ENCODE measurements at regions not wholly inside any gene's neighbourhood (a gene's known extent, or its start where the extent isn't known, plus 50 kb on each side); places are given as distances from the start of the nearest gene placed in this dataset.

DNA sequence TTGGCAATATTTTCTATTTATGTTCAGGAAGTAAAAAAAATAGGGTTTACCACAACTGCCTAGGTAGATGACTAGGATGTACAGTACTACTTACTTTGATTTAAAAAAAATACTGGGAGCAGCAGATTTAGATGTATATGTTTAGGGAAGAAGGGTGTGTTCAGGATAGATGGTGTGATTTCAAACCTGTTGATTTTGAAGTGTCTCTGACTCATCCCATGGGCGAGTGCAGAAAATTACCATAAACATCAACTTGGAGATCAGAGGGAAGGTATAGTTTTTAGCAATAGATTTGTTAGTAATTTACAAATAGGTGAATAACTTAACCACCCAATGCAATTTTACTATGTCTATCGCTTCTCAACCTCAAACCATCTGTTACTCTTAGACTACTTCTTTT lies 214.8 kb downstream of the NDFIP2 start:
- no peak overlapping the region for H4K91ac ChIP-seq (ENCODE audit: insufficient read depth, low read depth, low read length)
- H2BK5ac ChIP-seq (ENCODE audit: low read depth, low read length, poor library complexity, severe bottlenecking) = no peak overlapping the region
- no peak for ATAC-seq (ENCODE audit: low read depth)
- H3K79me1 ChIP-seq (ENCODE audit: low read depth in 1 of 2, low read length in 2 of 2) = no peaks in the 10 kb centered on the region
- in situ Hi-C loops (cut with MboI; ENCODE audit: low sequenced_read_pairs) (no loop called here), intact Hi-C loops (cut with micrococcal nuclease) (no loop called here), dilution Hi-C loops (cut with HindIII; ENCODE audit: low sequenced_read_pairs, unreplicated experiment) (no loop called here)
- no peak overlapping the region for H4K8ac ChIP-seq (ENCODE audit: low read depth in 2 of 2, low read length in 2 of 2)
- H3K4me2 ChIP-seq (ENCODE audit: low read depth, low read length) = no peak overlapping the region
- BruUV-seq (replicated peaks) = no TSS peak
- no peak overlapping the region for H2AK5ac ChIP-seq (ENCODE audit: low read depth, low read length)
- DNase-seq = no peak
- H4K20me1 ChIP-seq (ENCODE audit: insufficient read depth, low read length) = no peaks in the 10 kb centered on the region
- TF ChIP-seq MAZ (IDR thresholded peaks at IDR 0.05; ENCODE audit: borderline replicate concordance, low read depth, low read length) = no peak
- no peak for TF ChIP-seq CHD1 (IDR thresholded peaks at IDR 0.05; ENCODE audit: low read depth, low read length)
- no peak for TF ChIP-seq CEBPB (IDR thresholded peaks at IDR 0.05; ENCODE audit: low read depth, low read length)
- TF ChIP-seq RAD21 (IDR thresholded peaks at IDR 0.05; ENCODE audit: low read length) = no peak
- TF ChIP-seq FOS (IDR thresholded peaks at IDR 0.05; ENCODE audit: low read depth, low read length) = no peak
- TF ChIP-seq RFX5 (IDR thresholded peaks at IDR 0.05; ENCODE audit: low read depth, low read length) = no peak
- no peak for TF ChIP-seq BHLHE40 (IDR thresholded peaks at IDR 0.05; ENCODE audit: low read depth, low read length)
- no peak for TF ChIP-seq POLR2A (IDR thresholded peaks at IDR 0.05; ENCODE audit: low read depth, low read length)
- no peak for TF ChIP-seq RCOR1 (IDR thresholded peaks at IDR 0.05; ENCODE audit: insufficient replicate concordance, low read length)
- TF ChIP-seq, protein P1, sequence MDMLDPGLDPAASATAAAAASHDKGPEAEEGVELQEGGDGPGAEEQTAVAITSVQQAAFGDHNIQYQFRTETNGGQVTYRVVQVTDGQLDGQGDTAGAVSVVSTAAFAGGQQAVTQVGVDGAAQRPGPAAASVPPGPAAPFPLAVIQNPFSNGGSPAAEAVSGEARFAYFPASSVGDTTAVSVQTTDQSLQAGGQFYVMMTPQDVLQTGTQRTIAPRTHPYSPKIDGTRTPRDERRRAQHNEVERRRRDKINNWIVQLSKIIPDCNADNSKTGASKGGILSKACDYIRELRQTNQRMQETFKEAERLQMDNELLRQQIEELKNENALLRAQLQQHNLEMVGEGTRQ (IDR thresholded peaks at IDR 0.05; ENCODE audit: low read depth, low read length) = no peak
- TF ChIP-seq MXI1 (IDR thresholded peaks at IDR 0.05; ENCODE audit: borderline replicate concordance, low read depth, low read length) = no peak
- no peak for TF ChIP-seq NFE2L2 (IDR thresholded peaks at IDR 0.05; ENCODE audit: low read depth, low read length)
- TF ChIP-seq, protein P2, sequence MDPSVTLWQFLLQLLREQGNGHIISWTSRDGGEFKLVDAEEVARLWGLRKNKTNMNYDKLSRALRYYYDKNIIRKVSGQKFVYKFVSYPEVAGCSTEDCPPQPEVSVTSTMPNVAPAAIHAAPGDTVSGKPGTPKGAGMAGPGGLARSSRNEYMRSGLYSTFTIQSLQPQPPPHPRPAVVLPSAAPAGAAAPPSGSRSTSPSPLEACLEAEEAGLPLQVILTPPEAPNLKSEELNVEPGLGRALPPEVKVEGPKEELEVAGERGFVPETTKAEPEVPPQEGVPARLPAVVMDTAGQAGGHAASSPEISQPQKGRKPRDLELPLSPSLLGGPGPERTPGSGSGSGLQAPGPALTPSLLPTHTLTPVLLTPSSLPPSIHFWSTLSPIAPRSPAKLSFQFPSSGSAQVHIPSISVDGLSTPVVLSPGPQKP (IDR thresholded peaks at IDR 0.05; ENCODE audit: borderline replicate concordance, low read depth, low read length) = no peak
- TF ChIP-seq MAFK (IDR thresholded peaks at IDR 0.05; ENCODE audit: low read depth, low read length) = no peak
- no peak overlapping the region for H2AK9ac ChIP-seq (replicated peaks; ENCODE audit: low read depth, low read length, poor library complexity)
- H2BK20ac ChIP-seq (ENCODE audit: low read depth, low read length) = no peak overlapping the region
- no peak overlapping the region for H2BK120ac ChIP-seq (ENCODE audit: low read depth, low read length)
- H3K27ac ChIP-seq (ENCODE audit: insufficient read depth, low read length) = no peak overlapping the region
- H3K9ac ChIP-seq (ENCODE audit: low read depth, low read length) = no peak overlapping the region
- H3K56ac ChIP-seq (ENCODE audit: extremely low read depth, insufficient read depth, low read length) = no peak overlapping the region
- H3K4ac ChIP-seq (ENCODE audit: low read depth, low read length) = no peak overlapping the region
- ChIA-PET POLR2A (ENCODE audit: unreplicated experiment) (no interaction called here), CTCF (no interaction called here)
- H2BK15ac ChIP-seq (ENCODE audit: low read depth, low read length) = no peak overlapping the region
- H2AFZ ChIP-seq (replicated peaks; ENCODE audit: low read length, poor library complexity) = no peak overlapping the region
- H4K5ac ChIP-seq (ENCODE audit: low read depth, low read length) = no peak overlapping the region
- no peak overlapping the region for H3K14ac ChIP-seq (replicated peaks; ENCODE audit: low read depth, low read length)
- no CpG with 5 or more reads among the region's 2 CpGs for WGBS, 2 experiments (ENCODE audit: extremely low coverage in 2 of 2, insufficient read length in 1 of 2)
- no peaks in the 10 kb centered on the region for H3K9me3 ChIP-seq (ENCODE audit: control insufficient read depth, insufficient read depth, low read length)
- no peaks in the 10 kb centered on the region for H3K27me3 ChIP-seq (ENCODE audit: control insufficient read depth, insufficient read depth, low read length)
- H3K18ac ChIP-seq (ENCODE audit: low read depth, low read length) = no peak overlapping the region
- no peaks in the 10 kb centered on the region for H3K9me1 ChIP-seq (ENCODE audit: insufficient read depth, low read length)
- no peak overlapping the region for H3K23ac ChIP-seq (ENCODE audit: low read depth, low read length)
- no peaks in the 10 kb centered on the region for H3K4me1 ChIP-seq (ENCODE audit: control insufficient read depth, insufficient read depth, low read length)
- H3K4me3 ChIP-seq (ENCODE audit: insufficient read depth, low read depth, low read length) = no peak overlapping the region
- no peaks in the 10 kb centered on the region for H3K36me3 ChIP-seq (ENCODE audit: control insufficient read depth, insufficient read depth, low read length)

All from IMR-90 (cell line).